GM19240 (cell line): ENCODE measurements at regions not wholly inside any gene's neighbourhood (a gene's known extent, or its start where the extent isn't known, plus 50 kb on each side); places are given as distances from the start of the nearest gene placed in this dataset.
"Not testable (repeated sequence)": the region's sequence is repeated elsewhere in the genome, so short reads cannot be mapped to it uniquely, and the experiment has no call there.

ENCODE experiments used
- DNase-seq: peaks from one replicate; pipeline ENCODE4 v3.0.0; 2011; ENCODE audit warnings: low spot score; ENCODE audit not compliant: insufficient read length

DNA sequence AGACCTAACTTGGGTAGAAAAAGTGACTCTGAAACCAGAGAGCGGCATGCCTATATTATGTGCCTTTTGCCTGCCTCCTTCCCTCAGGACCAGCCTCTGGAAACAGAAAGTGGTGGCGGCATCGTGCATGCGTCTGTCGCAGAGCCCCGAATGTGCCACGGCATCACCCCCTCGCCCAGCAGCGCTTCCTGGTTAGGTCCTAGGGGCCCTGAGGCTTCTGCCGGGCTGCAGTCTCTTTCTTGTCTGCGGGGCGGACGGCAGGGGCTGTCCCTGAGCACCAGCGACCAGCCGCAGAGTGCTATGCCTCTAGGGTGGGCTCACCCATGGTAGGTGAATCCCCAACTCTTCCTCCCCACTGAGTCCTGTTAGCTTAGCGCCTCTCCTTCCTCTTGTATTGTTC, 68.7 kb downstream of the VSIG4 start:
- DNase-seq: no peak

DNA sequence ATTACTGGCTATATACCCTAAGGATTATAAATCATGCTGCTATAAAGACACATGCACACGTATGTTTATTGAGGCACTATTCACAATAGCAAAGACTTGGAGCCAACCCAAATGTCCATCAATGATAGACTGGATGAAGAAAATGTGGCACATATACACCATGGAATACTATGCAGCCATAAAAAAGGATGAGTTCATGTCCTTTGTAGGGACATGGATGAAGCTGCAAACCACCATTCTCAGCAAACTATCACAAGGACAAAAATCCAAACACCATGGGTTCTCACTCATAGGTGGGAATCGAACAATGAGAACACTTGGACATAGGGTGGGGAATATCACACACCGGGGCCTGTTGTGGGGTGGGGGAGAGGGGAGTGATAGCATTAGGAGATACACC, 72.7 kb downstream of the VSIG4 start:
- DNase-seq: not testable (repeated sequence)

DNA sequence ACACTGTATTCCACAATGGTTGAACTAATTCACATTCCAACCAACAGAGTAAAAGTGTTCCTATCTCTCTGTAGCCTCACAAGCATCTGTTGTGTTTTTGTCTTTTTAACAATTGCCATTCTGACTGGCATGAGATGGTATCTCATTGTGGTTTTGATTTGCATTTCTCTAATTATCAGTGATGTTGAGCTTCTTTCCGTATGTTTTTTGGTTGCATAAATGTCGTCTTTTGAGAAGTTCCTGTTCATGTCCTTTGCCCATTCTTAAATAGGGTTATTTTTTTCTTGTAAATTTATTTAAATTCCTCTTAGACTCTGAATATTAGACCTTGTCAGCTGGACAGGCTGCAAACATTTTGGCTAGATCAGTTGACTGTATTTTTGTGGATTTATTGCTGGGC, 78.2 kb downstream of the VSIG4 start:
- no peak for DNase-seq

DNA sequence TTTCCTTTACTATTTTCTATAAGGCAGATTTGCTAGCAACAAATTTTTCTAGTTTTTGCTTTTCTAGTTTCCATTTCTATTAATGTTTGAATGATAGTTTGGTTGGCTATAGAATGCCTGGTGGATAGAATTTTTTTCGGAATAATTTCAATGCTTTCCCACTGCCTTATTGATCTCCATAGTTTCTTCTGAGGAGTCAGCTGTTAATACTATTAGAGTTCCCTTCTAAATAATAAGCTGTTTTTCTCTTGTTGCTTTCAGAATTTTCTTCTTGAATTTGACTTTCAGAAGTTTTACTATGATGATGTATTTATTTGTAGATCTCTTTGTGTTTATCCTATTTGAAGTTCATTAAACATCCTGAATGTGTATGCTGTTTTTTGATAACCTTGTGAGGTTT, 91.8 kb downstream of the VSIG4 start:
- no peak for DNase-seq

DNA sequence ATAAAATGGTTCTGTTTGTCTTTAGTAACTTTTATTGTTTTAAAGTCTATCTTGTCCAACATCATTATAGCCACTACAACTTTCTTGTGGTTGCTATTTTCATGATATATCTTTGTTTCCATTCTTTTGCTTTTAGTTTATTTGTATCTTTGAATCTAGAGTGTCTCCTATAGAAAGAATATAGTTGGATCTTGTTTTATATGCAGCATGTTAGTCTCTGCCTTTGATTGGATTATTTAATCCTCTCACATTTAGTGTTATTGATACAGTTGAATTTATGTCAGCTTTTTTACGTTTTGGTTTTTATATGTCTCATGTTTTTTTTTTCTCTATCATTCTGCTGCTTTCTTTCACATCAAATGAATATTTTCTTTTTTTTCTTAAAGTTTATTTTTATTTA, 98.1 kb downstream of the VSIG4 start:
- DNase-seq: no peak

DNA sequence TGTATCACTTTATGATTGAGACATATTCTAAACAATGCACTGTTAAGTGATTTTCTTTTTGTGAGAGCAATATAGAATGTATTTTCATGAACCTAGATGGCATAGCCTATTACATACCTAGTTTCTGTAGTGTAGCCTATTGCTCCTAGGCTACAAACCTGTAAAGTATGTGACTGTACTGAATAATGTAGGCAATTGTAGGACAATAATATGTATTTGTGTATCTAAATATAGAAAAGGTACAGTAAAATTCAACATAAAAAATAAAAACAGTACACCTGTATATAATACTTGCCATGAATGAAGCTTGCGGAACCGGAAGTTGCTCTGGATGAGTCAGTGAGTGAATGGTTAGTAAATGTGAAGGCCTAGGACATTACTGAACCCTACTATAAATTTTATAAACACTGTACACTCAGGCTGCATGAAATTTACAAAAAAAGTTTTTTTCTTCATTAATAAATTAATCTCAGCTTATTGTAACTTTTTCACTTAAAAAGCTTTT, 106.7 kb downstream of the VSIG4 start:
- DNase-seq: no peak

DNA sequence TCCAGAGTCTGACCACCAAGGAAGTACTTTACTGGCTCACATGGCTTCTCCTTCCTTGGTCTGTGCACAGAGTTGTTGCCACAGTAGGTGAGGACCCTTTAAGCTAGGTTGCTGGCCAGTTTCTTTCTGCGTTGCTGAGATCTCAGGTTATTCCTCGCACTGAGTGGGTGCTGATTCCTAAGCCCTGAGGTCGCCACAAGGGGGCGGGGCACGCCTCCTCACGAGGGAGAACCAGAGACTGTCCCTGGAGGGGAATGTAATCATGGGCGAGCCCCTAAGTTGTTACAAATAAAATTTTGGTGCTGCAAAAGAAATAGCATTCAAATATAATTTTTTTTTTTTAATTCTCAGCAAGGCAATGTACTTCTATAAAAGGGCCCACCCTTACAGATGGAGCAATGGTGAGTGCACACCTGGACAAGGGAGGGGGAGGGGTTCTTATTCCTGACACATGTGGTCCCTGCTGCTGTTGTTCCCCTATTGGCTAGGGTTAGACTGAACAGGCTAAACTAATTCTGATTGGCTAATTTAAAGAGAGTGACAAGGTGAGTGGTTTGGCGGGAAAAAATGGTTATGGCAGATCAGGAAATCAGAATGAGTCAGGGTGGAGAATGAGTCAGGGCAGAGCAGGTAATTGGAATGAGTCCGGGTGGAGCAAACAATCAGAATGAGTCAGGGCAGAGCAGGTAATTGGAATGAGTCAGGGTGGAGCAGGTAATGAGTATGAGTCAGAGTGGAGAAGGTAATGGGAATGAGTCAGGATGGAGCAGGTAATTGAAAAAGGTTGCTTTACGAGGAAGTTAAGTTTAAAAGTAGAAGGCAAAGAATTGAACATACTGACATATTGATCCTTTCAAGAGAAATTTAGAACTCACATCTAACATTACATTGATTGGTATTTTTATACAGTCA, 107.5 kb downstream of the VSIG4 start:
- DNase-seq: peak; percentile 2

DNA sequence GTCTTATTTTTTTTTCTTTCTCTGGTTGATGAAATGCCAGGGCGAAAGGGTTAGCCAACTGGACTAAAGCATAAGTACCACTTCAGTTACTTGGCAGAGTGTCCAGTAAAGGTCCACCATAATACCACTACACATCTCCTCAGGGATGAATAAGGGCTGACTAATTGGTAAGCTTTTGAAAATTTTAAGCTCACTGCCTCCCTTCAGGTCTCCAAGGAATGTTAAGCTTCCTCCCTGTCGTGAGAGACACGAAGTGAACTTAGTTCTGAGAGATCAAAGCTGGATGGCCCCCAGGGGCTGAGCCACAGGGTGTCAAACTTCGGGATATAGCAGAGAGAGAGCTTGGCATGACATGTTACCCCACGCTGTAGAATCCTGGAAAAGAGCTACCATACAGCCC, 111.4 kb downstream of the VSIG4 start:
- no peak for DNase-seq

DNA sequence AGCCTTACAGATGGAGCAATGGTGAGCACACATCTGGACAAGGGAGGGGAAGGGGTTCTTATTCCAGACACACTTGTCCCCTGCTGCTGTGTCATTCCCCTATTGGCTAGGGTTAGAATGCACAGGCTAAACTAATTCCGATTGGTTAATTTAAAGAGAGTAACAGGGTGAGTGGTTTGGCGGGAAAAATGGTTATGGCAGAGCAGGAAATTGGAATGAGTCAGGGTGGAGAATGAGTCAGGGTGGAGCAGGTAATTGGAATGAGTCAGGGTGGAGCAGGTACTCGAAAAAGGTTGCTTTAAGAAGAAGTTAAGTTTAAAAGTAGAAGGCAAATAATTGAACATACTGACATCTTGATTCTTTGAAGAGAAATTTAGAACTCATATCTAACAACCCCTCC, 112.5 kb downstream of the VSIG4 start:
- DNase-seq: not testable (repeated sequence)

DNA sequence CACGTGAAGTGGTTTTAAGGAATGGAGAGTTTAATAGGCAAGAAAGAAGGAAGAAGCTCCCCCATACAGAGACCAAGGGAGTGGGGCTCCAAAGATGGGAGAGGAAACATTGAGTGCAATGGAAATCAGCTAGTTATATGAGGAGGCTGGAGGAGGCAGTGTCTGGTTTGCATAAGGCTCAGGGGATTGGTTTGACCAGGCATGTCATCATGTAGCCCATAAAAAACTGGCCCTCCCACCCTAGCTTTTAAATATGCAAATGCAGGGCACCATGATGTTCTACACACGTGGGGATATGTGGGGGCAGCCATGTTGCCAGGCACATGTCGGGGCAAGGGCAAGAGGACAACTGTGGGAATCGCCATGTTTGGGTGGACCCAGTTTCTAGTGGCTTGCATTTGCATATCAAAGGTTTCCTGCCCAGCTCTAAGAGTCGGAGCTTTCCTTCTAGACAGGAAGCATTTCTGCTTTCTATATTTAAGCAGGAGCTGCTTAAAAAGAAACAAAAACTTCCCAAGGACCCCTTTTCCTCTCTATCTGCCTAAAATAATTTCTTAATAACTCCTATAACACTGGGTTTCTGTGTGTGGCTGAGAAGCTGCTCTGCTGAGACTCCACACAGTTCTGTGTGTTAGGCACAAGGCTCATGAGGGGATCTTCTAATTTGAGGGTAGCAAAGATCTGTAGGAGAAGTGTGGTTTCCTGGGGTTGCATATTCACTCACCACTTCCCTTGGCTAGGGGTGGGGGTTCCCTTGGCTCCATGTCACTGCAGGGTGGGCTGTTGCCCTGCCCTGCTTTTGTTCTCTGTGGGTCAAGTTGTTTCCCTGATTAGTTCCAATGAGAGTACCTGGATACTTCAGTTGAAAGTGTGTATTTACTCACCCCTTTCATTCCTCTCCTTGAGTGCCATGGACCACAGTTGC, 113.5 kb downstream of the VSIG4 start:
- DNase-seq: no peak

DNA sequence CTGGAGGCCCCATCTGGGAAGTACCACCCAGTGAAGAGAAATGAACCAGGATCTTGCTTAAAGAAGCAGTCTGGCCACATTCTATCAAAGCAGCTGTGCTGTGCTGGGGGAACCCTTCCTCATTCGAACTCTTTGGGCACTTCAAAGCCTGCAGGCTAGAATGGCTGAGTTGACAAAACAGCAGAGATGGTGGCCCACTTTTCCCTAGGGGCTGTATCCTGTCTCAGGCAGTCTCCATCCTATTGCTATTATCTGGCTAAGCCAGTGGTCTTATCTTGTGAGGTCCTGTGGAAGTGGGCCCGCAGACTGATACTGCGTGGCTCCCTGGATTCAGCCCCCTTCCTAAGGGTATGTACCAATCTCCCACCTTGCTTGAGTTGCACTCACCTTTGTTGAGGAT, 114.3 kb downstream of the VSIG4 start:
- no peak for DNase-seq

DNA sequence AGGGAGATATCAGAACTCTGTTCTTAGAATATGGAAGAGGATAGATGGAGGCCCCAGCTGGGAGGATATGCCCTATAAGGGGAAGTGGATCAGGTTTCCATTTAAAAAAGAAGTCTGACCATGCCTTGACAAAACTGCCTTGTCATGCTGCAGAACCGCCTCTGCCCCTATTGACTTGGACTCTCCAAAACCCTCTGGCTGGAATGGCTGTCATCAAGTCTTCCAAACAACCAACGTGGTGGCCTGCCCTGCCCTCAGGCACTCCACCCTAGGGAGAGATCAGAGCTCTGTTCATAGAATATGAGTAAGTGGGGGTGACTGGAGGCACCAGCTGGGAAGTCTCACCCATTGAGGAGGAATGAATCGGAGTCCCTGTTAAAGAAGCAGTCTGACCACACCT, 114.9 kb downstream of the VSIG4 start:
- no peak for DNase-seq

DNA sequence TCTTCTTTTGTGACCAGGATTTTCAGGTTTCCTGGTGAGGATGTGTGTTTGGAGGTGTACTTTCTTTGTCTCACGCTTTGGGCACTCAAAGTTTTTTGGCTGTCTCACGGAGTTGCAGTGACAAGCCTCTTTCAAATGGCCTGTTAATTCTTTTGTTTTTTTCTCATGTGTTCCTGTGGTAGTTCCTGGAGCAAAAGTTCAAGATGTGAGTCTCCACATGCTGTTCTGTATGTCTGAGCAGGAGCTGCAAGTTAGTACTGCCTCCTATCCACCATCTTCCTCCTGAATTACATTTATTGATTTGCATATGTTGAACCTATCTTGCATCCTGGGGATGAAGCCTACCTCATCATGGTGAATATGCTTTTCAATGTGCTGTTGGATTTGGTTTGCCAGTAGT, 118.5 kb downstream of the VSIG4 start:
- DNase-seq: no peak

DNA sequence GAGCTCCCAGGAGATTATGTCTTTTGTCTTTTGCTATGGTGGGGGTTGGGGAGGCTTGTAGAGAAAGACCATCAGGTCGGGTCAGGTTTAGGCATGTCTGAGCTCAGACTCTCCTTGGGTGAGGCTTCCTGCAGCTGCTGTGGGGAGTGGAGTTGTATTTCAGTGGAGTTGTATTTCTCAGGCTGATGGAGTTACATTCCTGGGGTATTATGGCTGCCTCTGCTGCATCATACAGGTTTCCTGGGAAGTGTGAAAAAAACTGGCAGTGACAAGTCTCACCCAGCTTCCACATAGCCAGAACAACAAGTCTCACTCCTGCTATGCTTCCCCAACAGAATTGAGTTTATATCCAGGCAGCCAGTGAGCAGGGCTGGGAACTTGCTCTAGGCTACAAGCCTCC, 119.3 kb downstream of the VSIG4 start:
- no peak for DNase-seq

DNA sequence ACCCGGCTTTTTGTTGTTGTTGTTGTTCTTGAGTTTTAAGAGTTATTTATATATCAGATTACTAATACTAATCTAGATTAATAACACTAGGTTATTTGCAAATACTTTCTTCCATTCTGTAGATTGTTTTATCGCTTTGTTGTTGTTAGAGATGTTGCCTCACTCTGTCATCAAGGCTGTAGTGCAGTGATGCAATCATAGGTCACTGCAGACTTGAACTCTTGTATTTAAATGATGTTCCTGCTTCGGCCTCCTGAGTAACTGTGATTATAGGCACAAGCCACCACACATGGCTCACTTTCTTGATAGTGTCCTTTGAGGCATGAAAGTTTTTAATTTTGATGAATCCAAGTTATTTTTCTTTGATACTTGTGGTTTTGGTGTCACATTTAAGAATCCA, 129.0 kb downstream of the VSIG4 start:
- DNase-seq: no peak

DNA sequence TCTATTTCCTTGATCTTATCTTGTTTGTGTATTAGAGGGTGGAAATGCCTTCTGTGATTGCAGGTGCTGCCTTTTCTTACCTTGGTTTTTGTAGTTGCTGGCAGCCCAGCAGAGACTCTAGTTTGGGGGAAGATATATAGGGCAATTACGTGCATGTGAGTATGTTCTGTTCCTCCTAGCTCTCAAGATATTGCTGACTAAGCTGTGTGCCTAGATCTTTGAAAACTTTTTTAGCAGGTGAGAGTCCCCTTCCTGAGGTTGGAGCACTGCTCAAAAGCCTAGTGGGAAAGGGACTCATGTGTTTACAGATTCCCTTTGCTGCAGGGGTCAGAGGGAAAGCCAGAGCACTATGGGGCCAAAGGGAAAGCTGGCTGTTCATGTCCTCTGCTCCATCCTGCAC, 136.1 kb downstream of the VSIG4 start:
- DNase-seq: no peak

DNA sequence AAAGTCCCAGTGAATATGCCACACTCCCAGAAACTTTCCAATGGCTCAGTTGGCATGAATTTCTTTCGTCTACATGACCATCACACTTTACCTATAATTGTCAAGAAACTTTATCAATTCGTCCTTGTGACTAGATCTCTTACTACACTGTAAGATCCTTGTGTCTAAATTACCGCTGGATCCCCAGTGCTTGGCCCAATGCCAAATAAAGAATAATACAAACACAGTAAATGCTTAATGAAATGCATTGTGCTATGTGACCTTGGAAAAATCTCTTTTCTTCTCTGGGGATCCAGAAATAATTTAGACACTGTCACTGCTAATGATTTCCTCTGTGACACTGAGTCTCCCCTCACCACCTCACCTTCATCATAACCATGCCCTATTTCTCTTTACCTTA, 137.9 kb downstream of the VSIG4 start:
- no peak for DNase-seq

DNA sequence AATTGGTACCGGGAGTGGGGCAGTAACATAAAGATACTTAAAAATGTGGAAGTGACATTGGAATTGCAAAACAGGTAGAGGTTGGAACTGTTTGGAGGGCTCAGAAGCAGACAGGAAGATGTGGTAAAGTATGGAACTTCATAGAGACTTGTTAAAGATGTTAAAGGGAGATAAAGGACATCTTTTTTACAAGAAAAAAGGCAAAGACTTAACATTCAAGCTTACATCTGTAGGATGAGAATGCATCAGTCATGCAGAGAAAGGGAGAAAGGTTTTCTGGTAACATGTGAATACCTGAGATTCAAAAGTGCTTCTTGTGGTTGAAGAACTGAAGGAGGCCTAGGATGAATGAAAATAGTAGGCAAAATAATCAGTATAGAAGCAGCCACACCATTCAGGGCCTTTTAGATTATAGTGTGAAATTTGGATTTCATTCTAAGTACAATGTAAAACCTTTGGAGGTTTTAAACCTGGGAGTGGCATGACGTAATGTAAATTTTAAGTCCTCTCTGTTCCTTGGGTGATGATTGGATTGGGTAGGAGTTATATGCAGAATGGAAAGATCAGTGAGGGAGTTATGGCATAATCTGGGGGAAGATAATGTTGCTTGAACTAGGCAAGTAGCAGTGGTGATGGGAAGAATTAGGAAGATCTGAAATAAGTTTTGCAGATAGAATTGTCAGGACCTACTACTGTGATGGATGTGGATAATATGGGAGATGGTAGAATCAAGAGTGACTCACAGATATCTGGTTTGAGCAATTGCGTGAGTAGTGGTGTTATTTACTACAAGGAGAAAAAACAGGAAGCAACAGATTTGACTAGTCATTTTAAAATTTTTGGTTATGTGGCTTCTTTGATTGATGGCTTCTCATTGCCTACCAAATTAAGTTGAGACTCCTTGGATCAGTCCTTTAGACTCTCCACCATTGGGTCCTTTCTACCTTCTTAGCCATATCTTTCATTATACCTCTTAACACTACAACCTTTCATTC, 138.7 kb downstream of the VSIG4 start:
- no peak for DNase-seq

DNA sequence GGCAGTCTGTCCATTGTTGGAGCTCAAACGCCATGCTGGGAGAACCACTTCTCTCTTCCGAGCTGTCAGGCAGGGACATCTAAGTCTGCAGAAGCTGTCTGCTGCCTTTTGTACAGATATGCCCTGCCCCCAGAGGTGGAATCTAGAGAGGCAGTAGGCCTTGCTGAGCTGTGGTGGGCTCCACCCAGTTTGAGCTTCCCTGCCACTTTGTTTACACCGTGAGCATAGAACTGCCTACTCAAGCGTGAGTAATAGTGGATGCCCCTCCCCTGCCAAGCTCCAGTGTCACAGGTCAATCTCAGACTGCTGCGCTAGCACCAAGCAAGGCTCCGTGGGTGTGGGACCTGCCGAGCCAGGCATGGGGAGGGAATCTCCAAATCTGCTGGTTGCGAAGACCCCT, 145.7 kb downstream of the VSIG4 start:
- DNase-seq: no peak

DNA sequence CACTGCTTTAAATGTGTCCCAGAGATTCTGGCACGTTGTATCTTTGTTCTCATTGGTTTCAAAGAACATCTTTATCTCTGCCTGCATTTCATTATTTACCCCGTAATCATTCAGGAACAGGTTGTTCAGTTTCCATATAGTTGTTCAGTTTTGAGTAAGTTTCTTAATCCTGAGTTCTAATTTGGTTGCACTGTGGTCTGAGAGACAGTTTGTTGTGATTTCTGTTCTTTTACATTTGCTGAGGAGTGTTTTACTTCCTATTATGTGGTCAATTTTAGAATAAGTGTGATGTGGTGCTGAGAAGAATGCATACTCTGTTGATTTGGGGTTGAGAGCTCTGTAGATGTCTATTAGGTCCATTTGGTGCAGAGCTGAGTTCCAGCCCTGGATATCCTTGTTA, 148.1 kb downstream of the VSIG4 start:
- not testable (repeated sequence) for DNase-seq

DNA sequence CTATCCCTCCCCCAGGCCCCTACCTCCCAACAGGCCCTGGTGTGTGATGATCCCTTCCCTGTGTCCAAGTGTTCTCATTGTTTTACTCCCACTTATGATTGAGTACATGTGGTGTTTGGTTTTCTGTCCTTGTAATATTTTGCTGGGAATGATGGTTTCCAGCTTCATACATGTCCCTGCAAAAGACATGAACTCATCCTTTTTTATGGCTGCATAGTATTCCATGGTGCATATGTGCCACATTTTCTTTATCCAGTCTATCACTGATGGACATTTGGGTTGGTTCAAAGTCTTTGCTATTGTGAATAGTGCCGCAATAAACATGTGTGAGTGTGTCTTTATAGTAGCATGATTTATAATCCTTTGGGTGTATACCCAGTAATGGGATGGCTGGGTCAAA, 151.7 kb downstream of the VSIG4 start:
- not testable (repeated sequence) for DNase-seq
